ENCODE measurements at regions not wholly inside any gene's neighbourhood (a gene's known extent, or its start where the extent isn't known, plus 50 kb on each side); places are given as distances from the start of the nearest gene placed in this dataset.
A peak's percentile ranks its signal among the peaks of the same experiment; 100 is the strongest.
"Not testable (repeated sequence)": the region's sequence is repeated elsewhere in the genome, so short reads cannot be mapped to it uniquely, and the experiment has no call there.

DNA sequence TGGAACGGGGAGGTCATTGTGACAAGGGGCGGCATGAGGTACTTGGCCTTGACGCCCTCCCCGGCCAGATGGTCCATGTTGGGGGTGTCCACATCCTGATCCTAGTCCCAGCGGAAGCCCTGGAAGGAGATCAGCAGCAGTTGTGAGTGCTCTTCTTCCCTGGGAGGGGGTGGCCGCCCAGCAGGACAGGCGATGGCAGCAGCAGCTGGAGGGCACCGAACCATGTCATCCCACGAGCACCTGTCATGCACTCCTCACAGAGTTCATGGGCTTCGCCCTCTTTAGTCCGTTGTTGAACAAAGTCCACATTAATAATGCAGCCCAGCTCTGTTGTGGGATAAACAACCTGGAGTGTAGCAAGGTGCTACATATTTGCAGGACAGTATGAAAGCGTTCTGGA lies 130.7 kb downstream of the UNC93B1 start:
- DNase-seq: not testable (repeated sequence)

DNA sequence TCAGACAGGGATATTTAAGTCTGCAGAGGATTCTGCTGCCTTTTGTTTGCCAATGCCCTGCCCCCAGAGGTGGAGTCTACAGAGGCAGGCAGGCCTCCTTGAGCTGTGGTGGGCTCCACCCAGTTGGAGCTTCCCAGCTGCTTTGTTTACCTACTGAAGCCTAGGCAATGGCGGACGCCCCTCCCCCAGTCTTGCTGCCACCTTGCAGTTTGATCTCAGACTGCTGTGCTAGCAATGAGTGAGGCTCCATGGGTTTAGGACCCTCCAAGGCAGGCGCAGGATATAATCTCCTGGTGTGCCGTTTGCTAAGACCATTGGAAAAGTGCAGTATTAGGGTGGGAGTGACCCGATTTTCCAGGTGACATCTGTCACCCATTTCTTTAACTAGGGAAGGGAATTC lies 132.7 kb downstream of the UNC93B1 start:
- DNase-seq: not testable (repeated sequence)

DNA sequence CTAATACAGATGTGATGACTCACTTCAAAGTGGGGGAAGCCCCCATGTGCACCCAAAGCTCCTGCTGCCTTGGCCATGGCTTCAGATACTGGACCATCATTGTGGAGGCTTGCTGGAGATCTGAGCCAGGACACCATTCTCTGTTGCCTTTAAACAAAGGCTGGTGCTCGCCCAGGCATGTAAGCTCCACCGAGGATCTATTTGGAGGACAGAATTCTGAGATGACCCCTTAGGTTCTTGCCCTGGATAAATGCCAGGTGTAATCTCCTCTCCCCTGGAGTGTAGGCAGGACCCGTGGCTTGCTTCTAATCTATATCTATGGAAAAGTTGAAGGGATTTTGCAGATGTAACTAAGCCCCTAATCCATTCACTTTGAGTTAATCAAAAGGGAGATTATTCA lies 141.0 kb downstream of the UNC93B1 start:
- DNase-seq: not testable (repeated sequence)

GRCh38 chr11:67859513-67860161 lies 144.3 kb downstream of the UNC93B1 start:
- peak; percentile 52 for DNase-seq

GRCh38 chr11:67850747-67851146 lies 153.2 kb downstream of the UNC93B1 start:
- not testable (repeated sequence) for DNase-seq

DNA sequence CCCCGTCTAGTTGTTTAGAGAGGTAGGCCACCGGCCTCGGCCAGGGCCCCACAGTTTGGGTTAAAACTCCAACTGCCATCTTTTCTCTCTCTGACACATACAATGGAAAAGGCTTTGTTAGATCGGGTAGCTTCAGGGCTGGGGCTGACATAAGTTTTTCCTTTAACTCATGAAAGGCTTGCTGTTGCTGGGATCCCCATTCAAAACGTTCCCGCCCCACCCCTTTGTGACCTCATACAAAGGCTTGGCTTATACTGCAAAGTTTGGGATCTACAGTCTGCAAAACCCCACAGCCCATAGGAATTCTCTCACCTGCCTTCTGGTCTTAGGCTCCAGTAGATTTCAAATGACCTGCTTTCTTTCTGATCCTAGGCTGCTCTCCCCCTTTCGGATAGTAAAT lies 154.1 kb downstream of the UNC93B1 start:
- not testable (repeated sequence) for DNase-seq

DNA sequence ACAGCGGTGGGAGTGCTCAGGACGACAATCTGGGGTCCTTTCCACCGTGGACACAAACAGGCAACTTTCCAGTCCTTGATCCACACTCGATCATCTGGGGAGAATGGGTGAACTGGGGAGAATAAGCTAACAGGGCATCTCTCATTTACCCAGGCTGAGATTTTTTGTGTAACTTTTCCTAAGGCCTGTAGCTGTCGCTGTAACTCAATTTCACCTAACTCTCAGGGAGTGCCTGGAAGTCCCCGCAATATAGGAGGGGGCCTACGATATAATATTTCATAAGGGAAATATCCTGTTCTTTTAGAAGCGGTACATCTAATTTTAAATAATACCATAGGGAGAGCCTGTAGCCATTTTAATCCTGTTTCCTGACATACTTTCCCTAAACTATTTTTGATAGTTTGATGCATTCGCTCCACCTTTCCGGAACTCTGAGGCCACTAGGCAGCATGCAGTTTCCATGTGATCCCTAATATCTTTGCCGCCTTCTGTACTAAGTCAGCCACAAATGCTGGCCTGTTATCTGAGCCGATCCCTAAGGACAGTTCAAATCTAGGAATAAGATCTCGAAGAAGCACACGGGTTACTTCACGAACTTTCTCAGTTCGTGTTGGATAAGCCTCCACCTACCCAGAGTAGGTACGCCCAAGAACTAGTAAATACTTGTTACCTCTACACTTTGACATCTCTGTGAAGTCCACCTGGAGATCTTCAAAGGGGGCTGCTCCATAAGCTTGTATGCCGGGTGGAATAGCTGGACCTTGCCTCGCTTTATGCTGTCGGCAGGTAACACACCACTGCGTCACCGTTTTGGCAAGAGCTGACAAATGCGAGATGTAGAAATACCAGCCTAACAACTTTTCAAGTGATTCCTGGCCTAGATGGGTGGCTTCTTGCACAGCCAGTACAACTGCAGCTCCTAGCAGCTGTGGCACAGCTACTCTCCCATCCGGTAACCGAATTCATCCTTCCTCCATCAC lies 155.7 kb downstream of the UNC93B1 start:
- not testable (repeated sequence) for DNase-seq

GRCh38 chr11:67846303-67846702 lies 157.6 kb downstream of the UNC93B1 start:
- not testable (repeated sequence) for DNase-seq

DNA sequence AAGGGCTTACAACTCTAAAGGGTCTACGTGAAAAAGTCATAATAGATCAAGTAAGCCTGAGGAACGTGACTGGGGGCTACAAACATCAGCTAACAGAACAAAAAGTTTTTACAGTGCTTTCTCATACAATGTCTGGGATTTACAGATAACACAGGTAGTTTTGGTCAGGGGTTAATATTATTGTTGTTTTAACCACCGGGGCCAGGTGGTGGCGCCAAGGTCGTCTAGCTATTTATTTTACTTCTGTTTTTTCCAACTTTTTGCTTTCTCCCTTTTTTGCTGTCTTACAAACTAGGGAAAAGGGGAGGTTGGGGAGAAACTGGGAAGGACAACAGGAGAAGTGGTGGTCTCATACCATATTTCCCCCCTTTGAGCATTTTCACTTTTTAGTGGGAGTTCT lies 158.6 kb downstream of the UNC93B1 start:
- not testable (repeated sequence) for DNase-seq

GRCh38 chr11:67840599-67840998 lies 163.3 kb downstream of the UNC93B1 start:
- DNase-seq: not testable (repeated sequence)

DNA sequence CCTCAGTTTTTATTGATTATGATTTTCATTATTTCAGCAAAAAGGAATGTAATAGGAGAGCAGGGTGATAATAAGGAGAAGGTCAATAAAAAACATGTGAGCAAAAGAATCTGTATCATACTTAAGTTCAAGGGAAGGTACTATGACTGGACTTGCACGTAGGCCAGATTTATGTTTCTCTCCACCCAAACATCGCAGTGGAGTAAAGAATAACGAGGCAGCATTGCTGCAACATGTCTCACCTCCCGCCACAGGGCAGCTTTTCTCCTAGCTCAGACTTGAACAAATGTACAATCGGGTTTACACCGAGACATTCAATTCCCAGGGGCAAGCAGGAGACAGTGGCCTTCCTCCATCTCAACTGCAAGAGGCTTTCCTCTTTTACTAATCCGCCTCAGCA lies 155.7 kb upstream of the ALDH3B2 start:
- DNase-seq: not testable (repeated sequence)

DNA sequence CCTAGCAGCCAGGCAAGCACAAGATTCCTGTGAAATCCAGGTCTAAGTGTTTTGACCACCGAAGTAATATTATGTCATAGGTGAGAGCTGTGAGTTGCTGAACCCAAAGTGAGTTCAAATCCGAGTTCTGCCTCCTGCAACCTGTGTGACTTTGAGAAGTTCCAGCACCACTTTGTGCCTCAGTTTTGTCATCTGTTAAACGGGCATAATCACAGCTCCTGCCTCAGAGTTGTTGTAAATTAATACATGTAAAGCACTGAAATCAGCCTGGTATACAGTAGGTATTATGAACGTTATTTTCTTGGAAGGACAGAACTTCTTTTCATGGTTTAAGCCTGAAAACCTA lies 152.5 kb upstream of the ALDH3B2 start:
- not testable (repeated sequence) for DNase-seq

DNA sequence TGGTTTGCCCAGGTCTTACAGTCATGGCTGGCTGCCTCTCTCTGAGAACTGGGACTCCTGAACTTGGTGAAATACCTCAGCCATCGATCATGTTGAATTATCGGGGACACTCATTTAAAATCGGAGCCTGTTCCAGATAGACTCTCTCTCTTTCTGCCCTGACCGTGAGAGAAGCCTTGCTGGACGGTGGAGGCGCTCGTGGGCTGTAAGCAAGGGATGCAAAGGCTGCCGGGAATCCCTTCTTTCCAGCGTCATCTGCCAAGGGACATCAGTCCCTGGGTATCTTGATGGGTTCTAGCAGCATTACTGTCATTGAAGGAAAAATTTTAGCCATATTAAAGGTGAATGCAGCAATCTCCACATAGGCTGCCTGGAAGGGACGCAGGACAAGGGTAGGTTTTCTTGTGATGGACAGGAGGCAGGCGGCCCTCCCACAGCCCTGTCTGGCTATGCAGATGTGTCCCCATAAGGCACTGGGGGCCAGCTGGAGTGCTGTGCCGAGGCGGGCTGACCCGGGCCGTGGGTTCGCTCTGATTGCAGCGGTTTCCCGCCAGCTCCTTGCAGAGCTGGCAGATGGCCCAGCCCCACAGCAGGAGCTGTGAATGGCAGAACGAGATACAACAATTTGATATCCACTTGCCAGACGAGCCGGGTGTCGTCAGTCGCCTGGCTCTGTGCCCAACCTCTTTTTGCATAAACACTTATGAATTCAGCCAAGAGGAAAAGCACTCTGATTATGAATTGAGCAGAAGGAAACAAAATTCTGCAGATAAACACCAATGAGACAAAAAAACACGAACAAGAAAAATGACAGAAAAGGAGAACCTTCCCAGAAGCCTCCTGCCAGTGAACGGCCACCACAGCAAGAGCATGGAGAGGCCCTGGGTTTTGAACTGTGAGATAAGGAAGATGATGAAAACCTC lies 151.9 kb upstream of the ALDH3B2 start:
- not testable (repeated sequence) for DNase-seq

- not testable (repeated sequence) for DNase-seq
Measured at GRCh38 chr11:67824861-67825260, 150.4 kb upstream of the ALDH3B2 start.

DNA sequence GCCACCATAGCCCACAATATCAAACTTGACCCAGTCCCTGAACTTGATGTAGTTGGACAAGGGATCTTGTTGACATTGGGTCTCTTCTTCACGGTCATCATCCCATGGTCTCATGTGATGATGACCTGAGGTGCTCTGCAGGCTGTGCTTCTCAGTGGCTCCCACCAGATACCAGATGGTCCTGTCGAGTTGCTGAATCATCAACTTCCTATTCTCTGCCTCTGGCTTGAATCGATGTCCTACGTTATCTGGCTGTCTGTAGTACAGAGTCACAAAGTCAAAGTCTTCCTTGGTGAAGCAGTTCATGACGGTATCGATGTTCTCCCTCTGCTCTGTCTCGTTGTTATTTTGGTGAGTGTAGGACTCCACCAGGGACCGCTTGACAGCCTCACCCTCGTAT lies 145.7 kb upstream of the ALDH3B2 start:
- no peak for DNase-seq

DNA sequence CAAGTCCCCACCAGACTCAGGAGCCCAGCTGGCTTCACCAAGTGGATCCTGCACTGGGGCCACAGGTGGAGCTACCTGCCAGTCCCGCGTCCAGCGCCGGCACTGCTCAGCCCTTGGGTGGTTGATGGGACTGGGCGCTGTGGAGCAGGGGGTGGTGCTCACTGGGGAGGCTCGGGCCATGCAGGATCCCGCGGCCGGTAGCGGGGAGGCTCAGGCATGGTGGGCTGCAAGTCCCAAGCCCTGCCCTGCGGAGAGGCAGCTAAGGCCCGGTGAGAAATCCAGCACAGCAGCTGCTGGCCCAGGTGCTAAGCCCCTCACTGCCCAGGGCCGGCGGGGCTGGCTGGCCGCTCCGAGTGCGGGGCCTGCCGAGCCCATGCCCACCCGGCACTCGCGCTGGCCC lies 143.1 kb upstream of the ALDH3B2 start:
- not testable (repeated sequence) for DNase-seq

GRCh38 chr11:67809301-67809700 lies 134.9 kb upstream of the ALDH3B2 start:
- DNase-seq: not testable (repeated sequence)

GRCh38 chr11:67807896-67808295 lies 133.5 kb upstream of the ALDH3B2 start:
- not testable (repeated sequence) for DNase-seq

- not testable (repeated sequence) for DNase-seq
Measured at GRCh38 chr11:67806728-67807235, 132.4 kb upstream of the ALDH3B2 start.

DNA sequence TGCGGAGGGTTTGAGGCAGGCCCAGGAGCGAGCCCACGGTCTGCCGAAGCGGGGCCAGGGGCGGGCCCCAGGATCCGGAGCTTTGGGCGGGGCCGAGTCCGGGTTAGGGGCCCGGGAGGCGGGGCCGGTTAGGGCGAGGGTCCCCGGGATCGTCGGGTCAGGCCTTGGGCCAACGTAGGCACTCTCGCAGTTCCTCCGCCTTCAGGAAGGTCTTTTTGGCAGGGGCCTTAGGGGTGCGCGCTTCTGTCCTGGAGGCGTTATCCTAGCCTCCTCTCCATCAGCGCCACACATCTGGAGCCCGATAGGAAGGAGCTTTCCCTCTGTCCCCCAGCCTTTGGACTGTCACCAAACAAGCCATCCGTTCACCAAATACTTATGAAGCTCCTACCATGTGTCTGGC lies 131.8 kb upstream of the ALDH3B2 start:
- DNase-seq: not testable (repeated sequence)

- DNase-seq: peak; percentile 98
Measured at GRCh38 chr11:67805253-67806126, 131.1 kb upstream of the ALDH3B2 start.

Data from CD4-positive, alpha-beta T cell treated with Interleukin-4 for 4 hours (primary cell).